ENCODE measurements at regions not wholly inside any gene's neighbourhood (a gene's known extent, or its start where the extent isn't known, plus 50 kb on each side); places are given as distances from the start of the nearest gene placed in this dataset.

GRCh38 chr4:93957186-93957585 is 128.6 kb downstream of the ATOH1 start:
- H3K27ac ChIP-seq, result no peak overlapping the region
- no peaks in the 10 kb centered on the region for H3K4me1 ChIP-seq
- no peaks in the 10 kb centered on the region for H3K36me3 ChIP-seq
- TF ChIP-seq, protein P1, sequence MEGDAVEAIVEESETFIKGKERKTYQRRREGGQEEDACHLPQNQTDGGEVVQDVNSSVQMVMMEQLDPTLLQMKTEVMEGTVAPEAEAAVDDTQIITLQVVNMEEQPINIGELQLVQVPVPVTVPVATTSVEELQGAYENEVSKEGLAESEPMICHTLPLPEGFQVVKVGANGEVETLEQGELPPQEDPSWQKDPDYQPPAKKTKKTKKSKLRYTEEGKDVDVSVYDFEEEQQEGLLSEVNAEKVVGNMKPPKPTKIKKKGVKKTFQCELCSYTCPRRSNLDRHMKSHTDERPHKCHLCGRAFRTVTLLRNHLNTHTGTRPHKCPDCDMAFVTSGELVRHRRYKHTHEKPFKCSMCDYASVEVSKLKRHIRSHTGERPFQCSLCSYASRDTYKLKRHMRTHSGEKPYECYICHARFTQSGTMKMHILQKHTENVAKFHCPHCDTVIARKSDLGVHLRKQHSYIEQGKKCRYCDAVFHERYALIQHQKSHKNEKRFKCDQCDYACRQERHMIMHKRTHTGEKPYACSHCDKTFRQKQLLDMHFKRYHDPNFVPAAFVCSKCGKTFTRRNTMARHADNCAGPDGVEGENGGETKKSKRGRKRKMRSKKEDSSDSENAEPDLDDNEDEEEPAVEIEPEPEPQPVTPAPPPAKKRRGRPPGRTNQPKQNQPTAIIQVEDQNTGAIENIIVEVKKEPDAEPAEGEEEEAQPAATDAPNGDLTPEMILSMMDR (IDR thresholded peaks at IDR 0.05), result no peak
- H3K27me3 ChIP-seq, result no peaks in the 10 kb centered on the region
- intact Hi-C loops (cut with DNase I), result no loop called here
- DNase-seq (no peak), ATAC-seq (no peak)
- no peak overlapping the region for H3K4me3 ChIP-seq
- no peaks in the 10 kb centered on the region for H3K9me3 ChIP-seq

DNA sequence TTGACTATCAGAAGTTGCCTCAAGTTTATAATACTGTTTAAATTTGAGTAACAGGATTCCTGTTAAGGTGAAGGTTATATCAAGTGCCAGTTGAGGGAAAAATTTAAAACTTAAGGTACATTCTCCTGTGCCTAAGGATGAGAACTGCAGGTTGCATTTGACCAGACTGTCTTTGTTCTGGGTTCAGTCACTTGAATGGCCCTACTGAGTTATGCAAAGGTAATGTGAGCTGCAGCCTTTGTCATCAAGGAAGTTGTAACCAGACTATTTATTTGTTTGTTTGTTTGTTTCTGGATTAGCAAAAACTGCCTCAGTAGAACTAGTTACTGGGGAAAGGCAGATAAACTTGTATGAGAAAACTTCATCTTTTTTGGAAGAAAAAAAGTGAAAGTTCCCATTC is 131.9 kb downstream of the ATOH1 start:
- no peak overlapping the region for H3K27ac ChIP-seq
- TF ChIP-seq, protein P1 (IDR thresholded peaks at IDR 0.05), result no peak
- DNase-seq (no peak), ATAC-seq (no peak)
- H3K9me3 ChIP-seq, result no peaks in the 10 kb centered on the region
- no peaks in the 10 kb centered on the region for H3K36me3 ChIP-seq
- no peak overlapping the region for H3K4me3 ChIP-seq
- no peaks in the 10 kb centered on the region for H3K4me1 ChIP-seq
- intact Hi-C loops (cut with DNase I), result no loop called here
- H3K27me3 ChIP-seq, result no peaks in the 10 kb centered on the region

GRCh38 chr4:93960916-93961315 is 132.4 kb downstream of the ATOH1 start:
- H3K27ac ChIP-seq, result no peak overlapping the region
- no peaks in the 10 kb centered on the region for H3K9me3 ChIP-seq
- no peak for ATAC-seq
- TF ChIP-seq, protein P1 (IDR thresholded peaks at IDR 0.05), result no peak
- DNase-seq, result no peak
- intact Hi-C loops (cut with DNase I), result no loop called here
- no peaks in the 10 kb centered on the region for H3K4me1 ChIP-seq
- no peak overlapping the region for H3K4me3 ChIP-seq
- H3K27me3 ChIP-seq, result no peaks in the 10 kb centered on the region
- H3K36me3 ChIP-seq, result no peaks in the 10 kb centered on the region

GRCh38 chr4:93981594-93981993 is 153.0 kb downstream of the ATOH1 start:
- H3K36me3 ChIP-seq, result no peaks in the 10 kb centered on the region
- TF ChIP-seq, protein P1 (IDR thresholded peaks at IDR 0.05), result no peak
- H3K4me1 ChIP-seq, result no peaks in the 10 kb centered on the region
- no peaks in the 10 kb centered on the region for H3K9me3 ChIP-seq
- intact Hi-C loops (cut with DNase I), result no loop called here
- no peak for DNase-seq
- no peak overlapping the region for H3K4me3 ChIP-seq
- H3K27me3 ChIP-seq, result no peaks in the 10 kb centered on the region
- no peak overlapping the region for H3K27ac ChIP-seq
- ATAC-seq, result no peak

DNA sequence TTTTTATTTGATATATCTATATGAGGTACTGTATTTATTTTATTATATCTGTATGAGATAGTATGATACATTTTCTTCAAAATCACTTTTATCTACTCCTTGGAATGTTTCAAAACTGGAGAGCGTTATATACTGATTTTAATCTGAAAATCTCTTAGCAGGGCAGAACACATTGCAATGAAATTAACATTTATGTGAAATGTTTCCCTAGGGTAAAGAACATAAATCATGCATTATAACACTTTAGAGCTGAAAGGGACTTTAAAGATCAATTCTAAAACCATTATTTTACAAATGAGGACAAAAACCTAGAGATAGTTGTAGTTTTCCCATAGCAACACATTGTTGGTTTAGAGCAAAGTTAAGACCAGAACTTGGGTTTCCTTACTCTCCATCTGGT is 153.7 kb downstream of the ATOH1 start:
- Histone ChIP-seq H3K9me3 (no peaks in the 10 kb centered on the region), H3K27ac (no peak overlapping the region), H3K4me1 (no peaks in the 10 kb centered on the region), H3K27me3 (no peaks in the 10 kb centered on the region), H3K36me3 (no peaks in the 10 kb centered on the region), H3K4me3 (no peak overlapping the region)
- DNase-seq (no peak), ATAC-seq (no peak)
- TF ChIP-seq, protein P1 (IDR thresholded peaks at IDR 0.05), result no peak
- intact Hi-C loops (cut with DNase I), result no loop called here

- DNase-seq (no peak), ATAC-seq (no peak)
- Histone ChIP-seq H3K27me3 (no peaks in the 10 kb centered on the region), H3K36me3 (no peaks in the 10 kb centered on the region), H3K4me1 (no peaks in the 10 kb centered on the region), H3K27ac (no peak overlapping the region), H3K9me3 (no peaks in the 10 kb centered on the region), H3K4me3 (no peak overlapping the region)
- TF ChIP-seq, protein P1 (IDR thresholded peaks at IDR 0.05), result no peak
- intact Hi-C loops (cut with DNase I), result no loop called here
These were observed 154.6 kb downstream of the ATOH1 start for GRCh38 chr4:93983140-93983539.
